HG03575 (cell line): ENCODE measurements at regions not wholly inside any gene's neighbourhood (a gene's known extent, or its start where the extent isn't known, plus 50 kb on each side); places are given as distances from the start of the nearest gene placed in this dataset.

Experiments used
- ATAC-seq: cut with Tn5 transposase; IDR thresholded peaks from one replicate; pipeline ENCODE4 v1.9.1; 2021; ENCODE audit not compliant: unreplicated experiment, insufficient number of reproducible peaks, low FRiP score; ENCODE audit errors: extremely low read depth

- ATAC-seq = no peak
These were observed 222.6 kb upstream of the NR2F2 start for GRCh38 chr15:96107916-96108315.

GRCh38 chr15:96108405-96108804 lies 222.1 kb upstream of the NR2F2 start:
- ATAC-seq = no peak

GRCh38 chr15:96109820-96110219 lies 220.7 kb upstream of the NR2F2 start:
- no peak for ATAC-seq

- no peak for ATAC-seq
These were observed 218.5 kb upstream of the NR2F2 start for GRCh38 chr15:96112018-96112417.

- no peak for ATAC-seq
These were observed 214.9 kb upstream of the NR2F2 start for GRCh38 chr15:96115642-96116041.

- no peak for ATAC-seq
These were observed 213.2 kb upstream of the NR2F2 start for GRCh38 chr15:96117270-96117669.

GRCh38 chr15:96119734-96120133 lies 210.8 kb upstream of the NR2F2 start:
- no peak for ATAC-seq

GRCh38 chr15:96121086-96121920 lies 209.2 kb upstream of the NR2F2 start:
- no peak for ATAC-seq

- no peak for ATAC-seq
These were observed 208.1 kb upstream of the NR2F2 start for GRCh38 chr15:96122077-96123027.

- ATAC-seq = no peak
These were observed 207.5 kb upstream of the NR2F2 start for GRCh38 chr15:96123028-96123400.

- no peak for ATAC-seq
These were observed 206.8 kb upstream of the NR2F2 start for GRCh38 chr15:96123630-96124187.

- ATAC-seq = no peak
These were observed 206.1 kb upstream of the NR2F2 start for GRCh38 chr15:96124436-96124835.

- no peak for ATAC-seq
These were observed 204.6 kb upstream of the NR2F2 start for GRCh38 chr15:96125721-96126415.

GRCh38 chr15:96126859-96127258 lies 203.6 kb upstream of the NR2F2 start:
- no peak for ATAC-seq

GRCh38 chr15:96130734-96131133 lies 199.8 kb upstream of the NR2F2 start:
- ATAC-seq = no peak

GRCh38 chr15:96132126-96132525 lies 198.4 kb upstream of the NR2F2 start:
- no peak for ATAC-seq

GRCh38 chr15:96135166-96136093 lies 195.1 kb upstream of the NR2F2 start:
- ATAC-seq = no peak

GRCh38 chr15:96138985-96139384 lies 191.5 kb upstream of the NR2F2 start:
- no peak for ATAC-seq
